GM12878 (cell line): ENCODE measurements at regions not wholly inside any gene's neighbourhood (a gene's known extent, or its start where the extent isn't known, plus 50 kb on each side); places are given as distances from the start of the nearest gene placed in this dataset.

ENCODE experiments used
- ATAC-seq: fragments of 200-7000 bp; cut with Tn5 transposase; 3 replicates; pipeline ENCODE4 v1.9.1; 2020; ENCODE audit warnings: mild to moderate bottlenecking, moderate library complexity
- BruUV-seq: library from RNA; stranded (reverse); fragments of 400-500 nt; replicated peaks from 2 replicates; lab custom pipeline; 2021; lab: Mats Ljungman, UMichigan
- CTCF ChIA-PET: fragments of 300-600 bp; sonication (Branson Sonifier 250); formaldehyde crosslinking; extraction: SDS; loops from one replicate; lab custom pipeline; 2021; ENCODE audit warnings: inconsistent platforms; lab: Yijun Ruan, JAX
- POLR2A ChIA-PET: fragments of 350-600 bp; formaldehyde crosslinking; extraction: SDS; loops from one replicate; lab custom pipeline; 2021; ENCODE audit warnings: inconsistent platforms; lab: Charles Lee
- RAD21 ChIA-PET: fragments of 300-600 bp; sonication (Branson Sonifier 250); formaldehyde crosslinking; loops from one replicate; lab custom pipeline; 2023; ENCODE audit warnings: antibody characterized with exemption; ENCODE audit not compliant: unreplicated experiment; lab: Charles Lee
- SMC1A ChIA-PET: fragments of 300-600 bp; sonication (Branson Sonifier 250); formaldehyde crosslinking; loops from one replicate; lab custom pipeline; 2023; ENCODE audit not compliant: unreplicated experiment, uncharacterized antibody; lab: Charles Lee
- DNase-seq: peaks from one replicate; pipeline ENCODE4 v3.0.0-alpha.2; 2011; ENCODE audit warnings: low read depth, low spot score
- FAIRE-seq: peaks from 3 replicates; lab custom pipeline; 2011; peaks lifted over from hg19 to GRCh38; lab: Jason Lieb, UNC
- H2AFZ ChIP-seq: 2 replicates; pipeline ENCODE4 v1.6.0; 2011; ENCODE audit warnings: low read depth, low read length, control low read depth; ENCODE audit not compliant: control insufficient read depth
- H3K27ac ChIP-seq: 2 replicates; pipeline ENCODE4 v1.5.1; 2011; ENCODE audit warnings: control low read depth; ENCODE audit not compliant: control insufficient read depth, insufficient read depth
- H3K27me3 ChIP-seq, 2 experiments: replicated peaks in 1 of 2; 2 replicates each; pipeline versions ENCODE4 v1.6.0 to v1.6.1; 2011; ENCODE audit warnings: low read length in 1 of 2; ENCODE audit not compliant: control insufficient read depth in 2 of 2, insufficient read depth in 2 of 2
- H3K36me3 ChIP-seq, 2 experiments: 2 replicates each; pipeline ENCODE4 v1.5.1; 2011; ENCODE audit warnings: low read length in 1 of 2; ENCODE audit not compliant: control insufficient read depth in 2 of 2, insufficient read depth in 2 of 2
- H3K4me1 ChIP-seq: 2 replicates; pipeline ENCODE4 v1.6.1; 2011; ENCODE audit warnings: mild to moderate bottlenecking, low read length, moderate library complexity, mixed read lengths; ENCODE audit not compliant: control insufficient read depth, insufficient read depth
- H3K4me2 ChIP-seq: 2 replicates; pipeline ENCODE4 v1.6.0; 2011; ENCODE audit warnings: control low read depth; ENCODE audit not compliant: control insufficient read depth, insufficient read depth
- H3K4me3 ChIP-seq: fragments of 200-600 bp; sonication (generic); 2 replicates; pipeline ENCODE4 v1.5.1; 2016
- H3K79me2 ChIP-seq: 2 replicates; pipeline ENCODE4 v1.6.0; 2011; ENCODE audit warnings: low read length; ENCODE audit not compliant: control insufficient read depth, insufficient read depth
- H3K9ac ChIP-seq: 2 replicates; pipeline ENCODE4 v1.8.0; 2011; ENCODE audit warnings: low read length, control low read depth, mixed read lengths; ENCODE audit not compliant: control insufficient read depth, insufficient read depth
- H3K9me3 ChIP-seq: replicated peaks from 3 replicates; pipeline ENCODE4 v1.5.1; 2011; ENCODE audit warnings: mild to moderate bottlenecking, low read length; ENCODE audit not compliant: control insufficient read depth, insufficient read depth
- H4K20me1 ChIP-seq: 2 replicates; pipeline ENCODE4 v1.6.0; 2011; ENCODE audit not compliant: control insufficient read depth, insufficient read depth
- BACH1 ChIP-seq: fragments of 450-650 bp; IDR thresholded peaks from 2 replicates; pipeline ENCODE4 v1.6.1; 2017; ENCODE audit warnings: mild to moderate bottlenecking, borderline replicate concordance
- BCLAF1 ChIP-seq: fragments of 450-650 bp; IDR thresholded peaks from 2 replicates; pipeline ENCODE4 v1.6.1; 2017; ENCODE audit warnings: antibody characterized with exemption, mild to moderate bottlenecking, moderate library complexity
- BHLHE40 ChIP-seq, 2 experiments: fragments of 450-650 bp in 1 of 2; IDR thresholded peaks; 2 replicates each; pipeline ENCODE4 v1.6.1; 2011 to 2017; ENCODE audit warnings: low read depth in 2 of 2, borderline replicate concordance in 1 of 2, improper control_type of control experiment in 1 of 2, low read length in 1 of 2, mild to moderate bottlenecking in 1 of 2
- BRCA1 ChIP-seq: IDR thresholded peaks from 2 replicates; pipeline ENCODE4 v1.6.1; 2011; ENCODE audit warnings: low read depth, low read length, improper control_type of control experiment
- DPF2 ChIP-seq: fragments of 450-650 bp; IDR thresholded peaks from 2 replicates; pipeline ENCODE4 v1.6.1; 2017; ENCODE audit warnings: mild to moderate bottlenecking
- EP300 ChIP-seq, 2 experiments: fragments of 150-350 bp in 1 of 2; IDR thresholded peaks; 2 replicates each; pipeline ENCODE4 v1.6.1; 2011 to 2012; ENCODE audit warnings: low read depth in 2 of 2, low read length in 2 of 2, borderline replicate concordance in 1 of 2, improper control_type of control experiment in 1 of 2, inconsistent platforms in 1 of 2; ENCODE audit not compliant: control insufficient read depth in 1 of 2
- MEF2B ChIP-seq: fragments of 450-650 bp; IDR thresholded peaks from 2 replicates; pipeline ENCODE4 v1.6.1; 2018; ENCODE audit warnings: mild to moderate bottlenecking, moderate library complexity; ENCODE audit not compliant: partially characterized antibody, poor library complexity, severe bottlenecking
- NBN ChIP-seq: fragments of 450-650 bp; IDR thresholded peaks from 2 replicates; pipeline ENCODE4 v1.6.1; 2016
- NFIC ChIP-seq: IDR thresholded peaks from 2 replicates; pipeline ENCODE4 v1.6.1; 2012; ENCODE audit warnings: low read depth, mild to moderate bottlenecking, inconsistent platforms, low read length, moderate library complexity
- NR2C2 ChIP-seq: IDR thresholded peaks from 2 replicates; pipeline ENCODE4 v1.6.1; 2011; ENCODE audit warnings: borderline replicate concordance, low read depth; ENCODE audit not compliant: control insufficient read depth, insufficient read length
- NR2F1 ChIP-seq: fragments of 450-650 bp; conservative IDR thresholded peaks from 2 replicates; pipeline ENCODE4 v1.6.1; 2017; ENCODE audit warnings: mild to moderate bottlenecking
- RELA ChIP-seq: fragments of 450-650 bp; IDR thresholded peaks from 2 replicates; pipeline ENCODE4 v1.8.0; 2014; ENCODE audit warnings: borderline replicate concordance; ENCODE audit not compliant: partially characterized antibody
- SMARCA5 ChIP-seq: fragments of 450-650 bp; IDR thresholded peaks from 2 replicates; pipeline ENCODE4 v1.6.1; 2017; ENCODE audit warnings: mild to moderate bottlenecking
- SPI1 ChIP-seq: IDR thresholded peaks from 2 replicates; pipeline ENCODE4 v1.6.1; 2011; ENCODE audit warnings: low read depth, mild to moderate bottlenecking, low read length, moderate library complexity, borderline replicate concordance; ENCODE audit not compliant: insufficient read depth
- SRF ChIP-seq, 2 experiments: IDR thresholded peaks; 2 replicates each; pipeline ENCODE4 v1.6.1; 2011; ENCODE audit warnings: low read depth in 2 of 2, low read length in 2 of 2, mild to moderate bottlenecking in 1 of 2, moderate library complexity in 1 of 2
- TCF12 ChIP-seq: IDR thresholded peaks from 2 replicates; pipeline ENCODE4 v1.6.1; 2011; ENCODE audit warnings: low read depth, mild to moderate bottlenecking, low read length
- ZNF622 ChIP-seq: fragments of 450-650 bp; IDR thresholded peaks from 2 replicates; pipeline ENCODE4 v1.6.1; 2017; ENCODE audit warnings: mild to moderate bottlenecking, inconsistent platforms
- WGBS: methylation state at CpG from one replicate; pipeline ENCODE4 v1.1.6; 2016; ENCODE audit warnings: low lambda C conversion rate; ENCODE audit not compliant: insufficient replicate concordance, insufficient coverage; ENCODE audit errors: missing lambda C conversion rate; 5-methylcytosine and 5-hydroxymethylcytosine counted together
- in situ Hi-C: fragments of 300-500 bp; cut with MboI; formaldehyde crosslinking; loops from 9 replicates; pipeline ENCODE4 v1.14.3; 2018; ENCODE audit warnings: mixed read lengths
- intact Hi-C: fragments of 100-400 bp; cut with micrococcal nuclease; formaldehyde crosslinking; loops from one replicate; pipeline ENCODE4 v1.14.2; 2022; ENCODE audit not compliant: unreplicated experiment
- TF ChIP-seq, protein P1 (sequence below): fragments of 450-650 bp; IDR thresholded peaks from 2 replicates; pipeline ENCODE4 v1.6.1; 2017; ENCODE audit warnings: mild to moderate bottlenecking, low read depth, inconsistent platforms; ENCODE audit not compliant: poor library complexity, severe bottlenecking

GRCh38 chr11:95711162-95711944 is 78.2 kb downstream of the FAM76B start:
- H3K79me2 ChIP-seq: no peaks in the 10 kb centered on the region
- 6% methylated on average over 7 of the region's 7 CpGs for WGBS
- RAD21 ChIA-PET: interaction anchor here (0.7 to 12.7 kb wide), 26 partner anchors 11 to 643 kb away, joined by 3 to 425 read pairs (median 4); partner anchors contain the start of gene SESN3
- peak; percentile 85 for FAIRE-seq
- intact Hi-C loops: loop anchor here (10.0 kb wide), 2 partner anchors 713 to 1107 kb away; no protein-coding TSS in a partner anchor
- ATAC-seq: peak; percentile 57
- no peaks in the 10 kb centered on the region for H4K20me1 ChIP-seq
- H3K36me3 ChIP-seq: no peaks in the 10 kb centered on the region
- H3K4me2 ChIP-seq: peak overlapping the region; percentile 80
- no peak overlapping the region for H3K27ac ChIP-seq
- H2AFZ ChIP-seq: peak overlapping the region; percentile 22
- BruUV-seq: no TSS peak
- DNase-seq: peak; percentile 28
- no peak overlapping the region; the same call in 1 of the 2 replicates for H3K9ac ChIP-seq
- no peaks in the 10 kb centered on the region for H3K27me3 ChIP-seq
- H3K4me1 ChIP-seq: peaks cover 25% of the 10 kb centered on the region
- H3K9me3 ChIP-seq: no peaks in the 10 kb centered on the region
- SMC1A ChIA-PET: interaction anchor here (0.9 to 20.2 kb wide), 28 partner anchors 8 to 713 kb away, joined by 3 to 474 read pairs (median 5); partner anchors contain the start of genes SESN3 and SRSF8
- CTCF ChIA-PET: interaction anchor here (0.7 to 17.7 kb wide), 18 partner anchors 8 to 1160 kb away, joined by 3 to 590 read pairs (median 4); partner anchors contain the start of gene SESN3
- POLR2A ChIA-PET: interaction anchor here (0.5 to 6.5 kb wide), 14 partner anchors 9 to 758 kb away, joined by 3 to 39 read pairs (median 6); partner anchors contain the start of genes CEP57, FAM76B and SESN3
- peak overlapping the region; percentile 25; the same call in 1 of the 2 replicates for H3K4me3 ChIP-seq
- in situ Hi-C loops: no loop called here
- peak; percentile 26; the same call in 1 of the 2 replicates for TF ChIP-seq NFIC
- TF ChIP-seq, protein P1, sequence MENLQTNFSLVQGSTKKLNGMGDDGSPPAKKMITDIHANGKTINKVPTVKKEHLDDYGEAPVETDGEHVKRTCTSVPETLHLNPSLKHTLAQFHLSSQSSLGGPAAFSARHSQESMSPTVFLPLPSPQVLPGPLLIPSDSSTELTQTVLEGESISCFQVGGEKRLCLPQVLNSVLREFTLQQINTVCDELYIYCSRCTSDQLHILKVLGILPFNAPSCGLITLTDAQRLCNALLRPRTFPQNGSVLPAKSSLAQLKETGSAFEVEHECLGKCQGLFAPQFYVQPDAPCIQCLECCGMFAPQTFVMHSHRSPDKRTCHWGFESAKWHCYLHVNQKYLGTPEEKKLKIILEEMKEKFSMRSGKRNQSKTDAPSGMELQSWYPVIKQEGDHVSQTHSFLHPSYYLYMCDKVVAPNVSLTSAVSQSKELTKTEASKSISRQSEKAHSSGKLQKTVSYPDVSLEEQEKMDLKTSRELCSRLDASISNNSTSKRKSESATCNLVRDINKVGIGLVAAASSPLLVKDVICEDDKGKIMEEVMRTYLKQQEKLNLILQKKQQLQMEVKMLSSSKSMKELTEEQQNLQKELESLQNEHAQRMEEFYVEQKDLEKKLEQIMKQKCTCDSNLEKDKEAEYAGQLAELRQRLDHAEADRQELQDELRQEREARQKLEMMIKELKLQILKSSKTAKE: peak; percentile 13
- TF ChIP-seq SRF (IDR thresholded peaks at IDR 0.05; ENCODE audit: low read depth in 2 of 2, low read length in 2 of 2): no peak
- TF ChIP-seq DPF2: peak; percentile 25; the same call in 1 of the 2 replicates
- no peak for TF ChIP-seq BRCA1
- TF ChIP-seq ZNF622: no peak
- TF ChIP-seq SMARCA5: peak; percentile 30; the same call in 1 of the 2 replicates
- TF ChIP-seq EP300 (IDR thresholded peaks at IDR 0.05; ENCODE audit: borderline replicate concordance in 1 of 2, control insufficient read depth in 1 of 2, low read depth in 2 of 2, low read length in 2 of 2): peak; percentile 5 to 56; a peak in 1 of 4 replicates
- 0 out of 2 replicates have a peak, but pooled peaks have one; percentile 5 for TF ChIP-seq TCF12
- no peak for TF ChIP-seq NR2C2
- TF ChIP-seq NR2F1: peak; percentile 83
- TF ChIP-seq MEF2B: peak; percentile 49
- TF ChIP-seq BACH1: 0 out of 2 replicates have a peak, but pooled peaks have one; percentile 8
- TF ChIP-seq SPI1: peak; percentile 70
- no peak for TF ChIP-seq BCLAF1
- TF ChIP-seq RELA: no peak
- peak in 1 of 2 experiments; percentile 42; a peak in 1 of 4 replicates for TF ChIP-seq BHLHE40 (IDR thresholded peaks at IDR 0.05; ENCODE audit: borderline replicate concordance in 1 of 2, low read depth in 2 of 2, low read length in 1 of 2)
- peak; percentile 63; the same call in 1 of the 2 replicates for TF ChIP-seq NBN
